ENCODE measurements at regions not wholly inside any gene's neighbourhood (a gene's known extent, or its start where the extent isn't known, plus 50 kb on each side); places are given as distances from the start of the nearest gene placed in this dataset.

GRCh38 chr2:121969766-121970639, 214.6 kb downstream of the TSN start:
- no peak for DNase-seq

GRCh38 chr2:121972203-121972602, 216.8 kb downstream of the TSN start:
- no peak for DNase-seq

DNA sequence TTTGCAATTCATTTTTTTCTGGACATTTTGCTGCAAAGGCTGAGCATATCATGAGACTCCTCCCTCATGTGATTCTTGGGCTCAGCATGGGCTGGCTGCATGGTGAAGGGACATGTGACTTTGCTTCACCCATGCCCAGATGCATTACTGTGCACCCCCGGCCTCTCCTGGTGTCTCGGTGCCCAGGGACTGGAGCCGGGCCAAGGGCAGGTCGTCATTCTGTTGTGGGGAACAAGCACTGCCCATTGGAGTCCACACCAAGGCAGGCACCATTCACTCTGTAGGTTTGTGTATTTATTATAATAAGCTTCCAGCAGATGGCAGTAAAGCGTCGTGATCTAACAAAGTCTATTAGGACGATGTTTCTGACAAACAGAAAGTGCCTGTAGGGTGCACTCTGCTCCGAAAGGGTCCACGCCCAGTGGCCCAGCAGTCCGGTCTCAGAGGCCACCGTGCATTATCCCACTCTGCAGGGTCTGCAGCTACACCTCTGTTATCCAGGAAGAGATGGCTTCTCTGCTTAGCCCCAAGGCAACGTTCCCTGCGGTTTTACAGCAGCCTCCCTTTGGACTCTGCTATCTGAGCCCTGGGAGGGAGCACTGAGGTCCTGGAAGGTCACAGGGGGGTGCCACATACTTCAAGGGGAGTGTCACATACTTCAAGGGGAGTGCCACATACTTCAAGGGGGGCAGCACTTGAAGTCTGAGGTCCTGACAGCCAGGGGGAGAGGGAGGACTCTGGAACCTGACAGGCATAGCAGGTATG, 219.6 kb downstream of the TSN start:
- peak; percentile 50 for DNase-seq

- no peak for DNase-seq
These were observed 221.5 kb downstream of the TSN start for GRCh38 chr2:121976926-121977325.

- no peak for DNase-seq
These were observed 221.9 kb downstream of the TSN start for GRCh38 chr2:121977326-121977725.

DNA sequence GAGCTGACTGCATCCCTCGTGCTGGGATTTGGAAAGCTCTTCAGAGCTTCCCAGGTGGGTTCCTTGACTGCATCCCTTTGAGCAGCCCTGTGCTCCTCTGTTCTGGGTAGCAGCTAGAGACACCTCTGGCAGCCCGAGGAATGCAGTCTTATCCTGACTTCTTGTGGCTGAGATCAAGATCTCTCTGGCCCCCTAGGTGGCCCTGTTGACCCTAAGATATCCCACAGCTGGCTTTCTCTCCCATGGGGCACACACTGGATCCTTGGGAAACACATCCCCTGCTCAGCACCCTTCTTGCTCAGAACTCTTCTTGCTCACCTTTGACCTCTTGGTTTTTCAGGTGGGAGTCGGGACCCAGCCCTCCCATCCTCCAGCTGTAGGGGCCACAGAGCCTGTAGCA, 237.2 kb downstream of the TSN start:
- no peak for DNase-seq

GRCh38 chr2:121993682-121994081, 238.2 kb downstream of the TSN start:
- DNase-seq = no peak

GRCh38 chr2:121994238-121995206, 239.1 kb downstream of the TSN start:
- DNase-seq = no peak

GRCh38 chr2:121998751-121999150, 243.3 kb downstream of the TSN start:
- DNase-seq = no peak

DNA sequence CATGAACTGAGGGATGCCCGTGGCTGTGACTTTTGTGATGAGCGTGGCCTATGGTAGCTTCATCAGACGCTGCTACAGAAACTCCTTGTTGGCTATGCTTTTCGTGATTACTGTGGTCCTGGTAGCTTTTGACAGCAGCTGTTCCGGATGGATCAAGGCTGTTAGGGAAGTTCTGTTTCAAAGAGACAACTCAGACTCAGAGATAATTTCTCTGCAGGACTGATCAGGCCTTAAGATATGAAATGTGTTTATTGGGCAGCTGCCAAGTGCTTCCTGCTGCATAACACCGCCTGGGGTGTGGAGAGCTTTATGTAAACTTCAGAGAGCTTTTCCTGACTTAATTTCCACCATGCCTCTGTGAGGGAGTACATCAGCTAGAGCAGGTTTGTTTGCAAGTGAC, 243.8 kb downstream of the TSN start:
- DNase-seq = peak; percentile 61

DNA sequence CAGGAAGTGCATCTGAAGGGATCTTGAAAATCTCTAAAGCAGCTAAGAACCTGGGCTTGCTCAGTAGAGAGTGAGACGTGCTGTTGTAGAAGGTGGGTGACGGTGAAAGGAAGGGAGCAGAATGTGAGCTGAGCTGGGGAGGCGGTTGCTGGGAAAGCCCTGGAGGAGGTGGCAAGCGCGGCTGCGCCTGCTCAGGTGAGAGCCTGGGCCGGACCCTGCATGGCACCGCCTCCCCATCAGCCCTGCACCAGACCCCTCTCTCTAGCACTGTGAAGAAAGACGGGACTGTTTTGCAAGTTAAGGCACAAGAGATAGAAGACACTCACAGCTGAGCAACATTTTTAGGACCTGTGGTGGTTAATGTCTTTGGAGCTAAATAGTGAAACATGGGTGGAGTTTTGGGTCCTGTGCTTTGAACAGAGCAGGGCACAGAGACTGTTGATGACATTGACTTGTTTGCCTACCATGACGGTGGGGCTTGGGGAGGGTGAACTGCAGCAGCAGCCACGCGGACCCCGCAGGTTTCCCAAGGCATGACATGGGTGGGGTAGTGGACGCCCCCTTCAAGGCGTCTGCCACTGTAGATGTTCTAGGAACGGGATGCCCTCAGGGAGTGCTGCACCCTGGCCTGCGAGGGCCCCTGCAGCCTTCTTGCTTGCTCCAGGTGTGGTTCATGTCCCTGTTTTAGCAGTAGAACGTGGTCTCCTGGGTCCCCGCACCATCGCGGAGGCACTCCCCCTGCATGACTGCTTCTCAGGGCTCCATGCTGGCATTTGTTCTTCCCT, 245.3 kb downstream of the TSN start:
- no peak for DNase-seq

- DNase-seq = no peak
These were observed 246.0 kb downstream of the TSN start for GRCh38 chr2:122001441-122001874.

- no peak for DNase-seq
These were observed 247.9 kb downstream of the TSN start for GRCh38 chr2:122003196-122003940.

DNA sequence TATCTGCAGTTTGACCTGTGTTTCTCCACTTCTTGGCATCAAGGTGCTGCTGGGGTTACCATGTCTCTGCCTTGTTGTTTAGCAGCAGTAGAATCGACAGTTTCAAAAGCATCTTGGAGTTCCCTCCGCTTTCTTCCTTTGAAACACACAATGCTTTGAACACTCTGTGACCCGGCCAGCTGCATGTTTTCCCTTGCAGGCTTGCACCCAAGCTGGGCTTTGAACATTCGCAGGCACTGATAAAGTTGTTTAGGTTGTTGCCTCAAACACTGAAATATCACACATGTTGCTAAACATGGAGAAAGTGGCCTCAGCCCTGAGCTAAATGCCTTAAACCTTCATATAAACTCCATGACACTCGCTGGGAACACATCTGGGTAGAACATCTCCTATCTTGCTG, 251.7 kb downstream of the TSN start:
- no peak for DNase-seq

- no peak for DNase-seq
These were observed 252.1 kb downstream of the TSN start for GRCh38 chr2:122007577-122007976.

- DNase-seq = no peak
These were observed 254.1 kb downstream of the TSN start for GRCh38 chr2:122009561-122009960.

DNA sequence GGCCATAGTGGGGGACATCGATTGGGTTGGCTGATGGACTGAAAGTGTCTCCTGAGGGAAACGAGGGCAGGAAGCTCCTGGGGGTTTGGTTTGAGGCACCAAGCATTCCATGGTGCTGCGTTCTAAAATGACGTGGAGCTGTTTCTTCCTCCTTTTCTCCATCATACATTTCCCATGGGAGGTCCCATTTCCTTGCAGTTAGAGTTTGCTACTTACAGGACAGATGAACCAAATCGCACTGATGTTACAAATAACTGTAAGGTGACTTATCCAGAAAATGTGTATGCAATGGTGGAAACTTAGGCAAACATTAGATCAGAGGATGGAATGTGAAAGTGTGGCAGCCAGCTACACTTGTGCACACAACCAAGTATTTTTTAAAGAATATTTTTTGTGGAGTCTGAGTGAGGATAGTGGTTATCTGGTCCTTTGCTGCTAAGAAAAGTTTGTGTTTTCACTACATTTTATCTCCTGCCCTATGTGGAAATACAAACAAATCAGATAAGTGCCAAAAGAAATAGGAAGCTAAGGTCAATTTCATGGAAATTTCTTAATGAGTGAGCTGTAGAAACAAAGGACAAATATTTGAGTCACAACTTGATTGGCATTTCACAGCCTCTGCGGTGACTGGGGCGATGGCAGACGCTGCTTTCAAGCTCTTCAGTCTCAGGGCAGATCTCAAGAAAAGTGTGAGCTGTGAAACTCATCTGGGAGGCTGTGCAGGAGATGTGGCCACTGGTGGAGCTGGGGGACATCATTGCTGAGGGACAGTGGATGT, 256.2 kb downstream of the TSN start:
- no peak for DNase-seq

DNA sequence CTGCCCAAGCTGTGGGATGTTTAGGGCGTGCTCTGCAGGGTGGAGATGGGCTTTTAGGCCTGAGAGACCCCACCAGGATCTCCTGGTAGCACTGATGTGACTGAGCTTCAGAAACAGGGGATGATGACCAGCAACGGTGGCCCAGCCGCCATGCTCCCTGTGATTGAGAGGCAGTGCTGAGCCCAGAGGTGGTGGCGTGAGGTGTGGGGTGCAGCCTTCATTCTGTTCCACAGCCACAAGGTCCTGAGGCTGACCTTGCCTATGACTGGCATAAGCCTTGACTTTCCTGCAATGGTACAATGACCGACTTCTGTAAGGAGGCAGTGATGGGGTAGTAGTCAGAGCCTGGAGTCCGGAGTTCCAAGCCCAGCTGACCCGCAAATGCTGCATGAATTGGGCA, 263.3 kb downstream of the TSN start:
- DNase-seq = no peak

- DNase-seq = no peak
These were observed 264.3 kb downstream of the TSN start for GRCh38 chr2:122019724-122020123.

- no peak for DNase-seq
These were observed 264.9 kb downstream of the TSN start for GRCh38 chr2:122020377-122020776.

DNA sequence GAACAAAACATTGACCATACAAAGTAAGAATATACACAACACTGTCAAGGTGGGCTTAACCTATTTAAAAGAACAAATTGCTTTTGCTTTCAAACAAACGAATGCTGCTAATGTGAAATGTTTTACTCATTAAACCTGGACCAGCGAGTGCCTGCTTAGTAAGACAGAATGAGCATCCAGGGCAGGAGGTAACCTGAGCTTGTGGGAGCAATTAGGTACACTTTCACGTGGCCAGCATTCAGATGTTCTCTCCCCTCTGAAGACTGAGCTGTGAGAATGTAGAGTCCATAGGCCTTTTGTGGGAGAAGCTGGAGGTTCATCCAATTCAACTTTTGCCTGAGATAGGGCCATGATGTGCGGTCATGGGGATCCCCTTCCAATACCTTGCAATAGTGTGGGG, 266.5 kb downstream of the TSN start:
- DNase-seq = no peak

Measured in GDM1 (cell line).